H1 (cell line): ENCODE measurements at regions not wholly inside any gene's neighbourhood (a gene's known extent, or its start where the extent isn't known, plus 50 kb on each side); places are given as distances from the start of the nearest gene placed in this dataset.

Experiments
- CTCF ChIA-PET: fragments of 300-600 bp; sonication (Branson Sonifier 250); formaldehyde crosslinking; loops from one replicate; lab custom pipeline; 2021; ENCODE audit not compliant: partially characterized antibody; lab: Charles Lee
- POLR2A ChIA-PET: fragments of 300-600 bp; sonication (Branson Sonifier 250); formaldehyde crosslinking; loops from one replicate; lab custom pipeline; 2021; ENCODE audit warnings: inconsistent platforms; ENCODE audit not compliant: partially characterized antibody; lab: Charles Lee
- DNase-seq, 2 experiments: peaks; one replicate each; pipeline versions ENCODE4 v3.0.0 to v3.0.0-alpha.2; 2010 to 2022; ENCODE audit warnings: low spot score in 2 of 2, low read depth in 1 of 2, mixed read lengths in 1 of 2
- FAIRE-seq: peaks from 2 replicates; lab custom pipeline; 2011; peaks lifted over from hg19 to GRCh38; lab: Jason Lieb, UNC
- H2AFZ ChIP-seq: 2 replicates; pipeline ENCODE4 v1.8.1; 2012; ENCODE audit warnings: low read length, inconsistent platforms
- H2AK5ac ChIP-seq: 2 replicates; pipeline ENCODE4 v1.6.1; 2013; ENCODE audit warnings: low read depth, low read length
- H2BK120ac ChIP-seq: replicated peaks from 2 replicates; pipeline ENCODE3; 2013; ENCODE audit warnings: low read depth, low read length, inconsistent platforms
- H2BK12ac ChIP-seq: 2 replicates; pipeline ENCODE4 v1.6.1; 2013; ENCODE audit warnings: low read depth, low read length
- H2BK15ac ChIP-seq: 2 replicates; pipeline ENCODE4 v1.6.1; 2013; ENCODE audit warnings: low read length
- H2BK20ac ChIP-seq: 2 replicates; pipeline ENCODE4 v1.6.1; 2013; ENCODE audit warnings: low read length
- H2BK5ac ChIP-seq: 2 replicates; pipeline ENCODE4 v1.6.1; 2013; ENCODE audit warnings: low read depth, low read length
- H3K14ac ChIP-seq: 2 replicates; pipeline ENCODE4 v1.6.1; 2013; ENCODE audit warnings: inconsistent platforms; ENCODE audit not compliant: insufficient read length
- H3K18ac ChIP-seq: 2 replicates; pipeline ENCODE4 v1.6.1; 2013; ENCODE audit warnings: low read length; ENCODE audit errors: extremely low read depth
- H3K23ac ChIP-seq: 2 replicates; pipeline ENCODE4 v1.6.1; 2013; ENCODE audit warnings: inconsistent platforms; ENCODE audit not compliant: insufficient read length
- H3K23me2 ChIP-seq: 2 replicates; pipeline ENCODE4 v1.6.1; 2013; ENCODE audit warnings: low read depth, low read length
- H3K27ac ChIP-seq: 2 replicates; pipeline ENCODE4 v1.6.1; 2011; ENCODE audit warnings: low read depth, low read length, inconsistent platforms
- H3K27me3 ChIP-seq, 4 experiments: replicated peaks in 1 of 4; 1 replicate in 1 of 4; 2 replicates in 3 of 4; pipeline versions ENCODE4 v1.6.1 to v1.8.1; 2011 to 2013; ENCODE audit warnings: low read length in 3 of 4, mild to moderate bottlenecking in 3 of 4, inconsistent platforms in 2 of 4, mixed read lengths in 2 of 4, moderate library complexity in 1 of 4; ENCODE audit not compliant: control insufficient read depth in 3 of 4, insufficient read depth in 3 of 4; ENCODE audit errors: extremely low read depth in 1 of 4
- H3K36me3 ChIP-seq, 4 experiments: 2 replicates each; pipeline versions ENCODE4 v1.6.1 to v1.8.1; 2011 to 2013; ENCODE audit warnings: mild to moderate bottlenecking in 4 of 4, low read length in 3 of 4, moderate library complexity in 2 of 4, control low read depth in 1 of 4, inconsistent platforms in 1 of 4; ENCODE audit not compliant: insufficient read depth in 4 of 4, control insufficient read depth in 2 of 4
- H3K4ac ChIP-seq: replicated peaks from 2 replicates; pipeline ENCODE3; 2013; ENCODE audit warnings: low read length, low read depth, mixed read lengths, inconsistent platforms; ENCODE audit not compliant: insufficient read length
- H3K4me1 ChIP-seq, 4 experiments: replicated peaks in 1 of 4; 1 replicate in 1 of 4; 2 replicates in 3 of 4; pipeline versions ENCODE4 v1.6.1 to v1.8.1; 2011 to 2013; ENCODE audit warnings: low read length in 3 of 4, inconsistent platforms in 2 of 4, mixed read lengths in 1 of 4; ENCODE audit not compliant: insufficient read depth in 4 of 4, control insufficient read depth in 3 of 4
- H3K4me2 ChIP-seq, 2 experiments: 2 replicates each; pipeline versions ENCODE4 v1.6.1 to v1.8.1; 2011 to 2013; ENCODE audit warnings: low read depth in 2 of 2, low read length in 2 of 2, control low read depth in 1 of 2, inconsistent platforms in 1 of 2, mild to moderate bottlenecking in 1 of 2; ENCODE audit not compliant: insufficient read depth in 1 of 2
- H3K4me3 ChIP-seq, 4 experiments: fragments of 200-600, 300-600 bp in 1 of 4; sonication (generic), shearing (Covaris generic), sonication (Bioruptor Twin) in 1 of 4; 2 replicates each; pipeline versions ENCODE4 v1.5.1 to v1.8.1; 2011 to 2016; ENCODE audit warnings: low read length in 4 of 4, low read depth in 3 of 4, control low read depth in 2 of 4, inconsistent platforms in 2 of 4, mild to moderate bottlenecking in 2 of 4, mixed read lengths in 1 of 4, moderate library complexity in 1 of 4; ENCODE audit not compliant: insufficient read depth in 2 of 4; ENCODE audit errors: extremely low read depth in 1 of 4
- H3K56ac ChIP-seq: replicated peaks from 2 replicates; pipeline ENCODE3; 2013; ENCODE audit warnings: low read depth, mild to moderate bottlenecking, mixed read lengths, low read length, inconsistent platforms; ENCODE audit not compliant: insufficient read length
- H3K79me1 ChIP-seq: 2 replicates; pipeline ENCODE4 v1.6.1; 2013; ENCODE audit warnings: low read depth, low read length, control low read depth
- H3K79me2 ChIP-seq, 2 experiments: 2 replicates each; pipeline versions ENCODE4 v1.6.1 to v1.8.1; 2012 to 2013; ENCODE audit warnings: low read length in 2 of 2, mild to moderate bottlenecking in 2 of 2, inconsistent platforms in 1 of 2; ENCODE audit not compliant: insufficient read depth in 2 of 2, control insufficient read depth in 1 of 2
- H3K9ac ChIP-seq, 4 experiments: replicated peaks in 1 of 4; 1 replicate in 1 of 4; 2 replicates in 3 of 4; pipeline versions ENCODE4 v1.6.1 to v1.8.1; 2011 to 2013; ENCODE audit warnings: low read depth in 3 of 4, low read length in 3 of 4, control low read depth in 2 of 4, mild to moderate bottlenecking in 2 of 4, moderate library complexity in 2 of 4, inconsistent platforms in 1 of 4; ENCODE audit errors: extremely low read depth in 1 of 4
- H3K9me3 ChIP-seq, 2 experiments: 2 replicates each; pipeline versions ENCODE4 v1.6.1 to v1.8.1; 2012 to 2013; ENCODE audit warnings: mild to moderate bottlenecking in 2 of 2, moderate library complexity in 2 of 2, control low read depth in 1 of 2, inconsistent platforms in 1 of 2, low read depth in 1 of 2, low read length in 1 of 2, mixed read lengths in 1 of 2; ENCODE audit not compliant: insufficient read depth in 2 of 2
- H4K20me1 ChIP-seq, 2 experiments: replicated peaks in 1 of 2; 2 replicates each; pipeline versions ENCODE3 to v1.8.1; 2011 to 2013; ENCODE audit warnings: inconsistent platforms in 2 of 2, low read length in 2 of 2, mild to moderate bottlenecking in 1 of 2; ENCODE audit not compliant: insufficient read depth in 2 of 2, control insufficient read depth in 1 of 2
- H4K5ac ChIP-seq: 2 replicates; pipeline ENCODE4 v1.6.1; 2013; ENCODE audit warnings: low read length, low read depth, mixed read lengths, inconsistent platforms; ENCODE audit not compliant: insufficient read length
- H4K8ac ChIP-seq: 2 replicates; pipeline ENCODE4 v1.8.0; 2013; ENCODE audit warnings: mild to moderate bottlenecking, moderate library complexity, low read length, inconsistent platforms; ENCODE audit not compliant: insufficient read depth; ENCODE audit errors: extremely low read depth
- H4K91ac ChIP-seq: replicated peaks from 2 replicates; pipeline ENCODE3; 2013; ENCODE audit warnings: low read length, mixed read lengths, inconsistent platforms; ENCODE audit not compliant: insufficient read length
- CBX8 ChIP-seq: fragments of 300-800, 300-1000 bp; sonication (generic); IDR thresholded peaks from 2 replicates; pipeline ENCODE4 v1.7.1; 2016; ENCODE audit warnings: low read depth, low read length, borderline replicate concordance
- CREB1 ChIP-seq: IDR thresholded peaks from 2 replicates; pipeline ENCODE4 v1.6.1; 2012; ENCODE audit warnings: inconsistent platforms
- EP300 ChIP-seq, 2 experiments: IDR thresholded peaks; 1 replicate in 1 of 2; 2 replicates in 1 of 2; pipeline ENCODE4 v1.6.1; 2011 to 2012; ENCODE audit warnings: low read depth in 2 of 2, low read length in 2 of 2, mild to moderate bottlenecking in 2 of 2, borderline replicate concordance in 1 of 2, inconsistent platforms in 1 of 2, moderate library complexity in 1 of 2
- EZH2 ChIP-seq: fragments of 200-600 bp; sonication (generic); IDR thresholded peaks from 2 replicates; pipeline ENCODE4 v1.7.1; 2012; ENCODE audit warnings: low read depth, mild to moderate bottlenecking, moderate library complexity, low read length, inconsistent platforms; ENCODE audit not compliant: severe bottlenecking
- HDAC6 ChIP-seq: IDR thresholded peaks from one replicate; pipeline ENCODE4 v1.7.1; 2012; ENCODE audit warnings: low read depth, mild to moderate bottlenecking, inconsistent platforms, low read length, moderate library complexity
- NANOG ChIP-seq: IDR thresholded peaks from 2 replicates; pipeline ENCODE4 v1.6.1; 2011; ENCODE audit warnings: low read length, low read depth, mild to moderate bottlenecking, inconsistent platforms; ENCODE audit not compliant: insufficient read depth, poor library complexity, severe bottlenecking
- NRF1 ChIP-seq: IDR thresholded peaks from 2 replicates; pipeline ENCODE4 v1.6.1; 2011; ENCODE audit warnings: mild to moderate bottlenecking, low read depth, low read length, improper control_type of control experiment
- PHF8 ChIP-seq: fragments of 200-600 bp; sonication (generic); conservative IDR thresholded peaks from 2 replicates; pipeline ENCODE4 v1.7.1; 2012; ENCODE audit warnings: low read depth, mild to moderate bottlenecking, inconsistent platforms, low read length, moderate library complexity
- POU5F1 ChIP-seq: IDR thresholded peaks from 2 replicates; pipeline ENCODE4 v1.6.1; 2011; ENCODE audit warnings: low read depth, mild to moderate bottlenecking, low read length, moderate library complexity
- SIX5 ChIP-seq: IDR thresholded peaks from 2 replicates; pipeline ENCODE4 v1.6.1; 2011; ENCODE audit warnings: mild to moderate bottlenecking, low read depth, low read length
- SRF ChIP-seq: IDR thresholded peaks from 2 replicates; pipeline ENCODE4 v1.6.1; 2011; ENCODE audit warnings: mild to moderate bottlenecking, low read depth, low read length, moderate library complexity
- SUZ12 ChIP-seq: fragments of 200-600 bp; sonication (generic); IDR thresholded peaks from 2 replicates; pipeline ENCODE4 v1.6.1; 2012; ENCODE audit warnings: mild to moderate bottlenecking, inconsistent platforms, low read length, moderate library complexity, mixed read lengths
- TAF1 ChIP-seq: IDR thresholded peaks from 2 replicates; pipeline ENCODE4 v1.6.1; 2011; ENCODE audit warnings: mild to moderate bottlenecking, low read depth, low read length
- ZNF274 ChIP-seq: IDR thresholded peaks from 2 replicates; pipeline ENCODE4 v1.7.0; 2012; ENCODE audit warnings: low read length, borderline replicate concordance; ENCODE audit errors: extremely low read depth
- WGBS, 2 experiments: shearing (Covaris generic) in 1 of 2; methylation state at CpG; one replicate each; pipeline versions ENCODE4 v1.1.6 to v1.1.7; 2013 to 2015; ENCODE audit warnings: low lambda C conversion rate in 2 of 2, mixed read lengths in 2 of 2, inconsistent platforms in 1 of 2, low coverage in 1 of 2, missing lambda C conversion rate in 1 of 2; ENCODE audit not compliant: insufficient replicate concordance in 2 of 2, insufficient coverage in 1 of 2, insufficient read length in 1 of 2; ENCODE audit errors: extremely low coverage in 1 of 2, missing lambda C conversion rate in 1 of 2; 5-methylcytosine and 5-hydroxymethylcytosine counted together

GRCh38 chr12:3353621-3354020, 137.4 kb upstream of the PRMT8 start:
- CTCF ChIA-PET, result interaction anchor here (1.1 to 8.8 kb wide), 8 partner anchors 9 to 78 kb away, joined by 3 to 53 read pairs (median 6); no protein-coding TSS in a partner anchor
- 88% methylated on average over 9 of the region's 9 CpGs; no CpG with 5 or more reads in 1 of the 2 experiments for WGBS, 2 experiments

More at GRCh38 chr12:3353621-3354020, 137.4 kb upstream of the PRMT8 start:
- H3K14ac ChIP-seq, result no peak overlapping the region
- no peak overlapping the region for H2AFZ ChIP-seq
- no peak overlapping the region for H3K9ac ChIP-seq
- no peak overlapping the region for H2BK12ac ChIP-seq
- no peak overlapping the region for H3K27ac ChIP-seq
- H2BK20ac ChIP-seq, result no peak overlapping the region
- no peak overlapping the region for H3K4ac ChIP-seq
- H3K79me2 ChIP-seq, result no peaks in the 10 kb centered on the region
- H3K4me3 ChIP-seq, result no peak overlapping the region
- no peak overlapping the region for H3K23ac ChIP-seq
- no peaks in the 10 kb centered on the region for H3K79me1 ChIP-seq
- TF ChIP-seq SRF (no peak), POU5F1 (no peak), CBX8 (no peak), NANOG (no peak), PHF8 (no peak), HDAC6 (no peak), ZNF274 (no peak), EZH2 (no peak), NRF1 (no peak), SIX5 (no peak), SUZ12 (no peak), EP300 (IDR thresholded peaks at IDR 0.05; ENCODE audit: borderline replicate concordance in 1 of 2, low read depth in 2 of 2, low read length in 2 of 2) (no peak), CREB1 (no peak), TAF1 (no peak)
- no peak overlapping the region for H4K91ac ChIP-seq
- H3K18ac ChIP-seq, result no peak overlapping the region
- POLR2A ChIA-PET, result no interaction called here
- no peak overlapping the region for H2AK5ac ChIP-seq
- no peak for DNase-seq
- H2BK15ac ChIP-seq, result no peak overlapping the region
- no peaks in the 10 kb centered on the region; the same call in 1 of the 2 replicates for H3K23me2 ChIP-seq
- H4K20me1 ChIP-seq, result no peaks in the 10 kb centered on the region
- no peak for FAIRE-seq
- no peaks in the 10 kb centered on the region for H3K36me3 ChIP-seq
- H4K8ac ChIP-seq, result no peak overlapping the region
- H3K56ac ChIP-seq, result no peak overlapping the region
- no peak overlapping the region for H4K5ac ChIP-seq
- no peak overlapping the region for H2BK5ac ChIP-seq
- H3K4me2 ChIP-seq, result no peak overlapping the region
- H3K27me3 ChIP-seq, result no peaks in the 10 kb centered on the region
- H3K4me1 ChIP-seq, result no peaks in the 10 kb centered on the region; a peak in 1 of 7 replicates
- H3K9me3 ChIP-seq, result no peaks in the 10 kb centered on the region
- H2BK120ac ChIP-seq, result no peak overlapping the region
